ENCODE measurements at regions not wholly inside any gene's neighbourhood (a gene's known extent, or its start where the extent isn't known, plus 50 kb on each side); places are given as distances from the start of the nearest gene placed in this dataset.

- no peak for DNase-seq (ENCODE audit: low spot score)
These were observed 740.1 kb downstream of the QKI start for GRCh38 chr6:164154588-164154987.

GRCh38 chr6:164152611-164153010, 738.1 kb downstream of the QKI start:
- no peak for DNase-seq (ENCODE audit: low spot score)

GRCh38 chr6:164151161-164152120, 736.9 kb downstream of the QKI start:
- DNase-seq (ENCODE audit: low spot score): peak; percentile 56

- DNase-seq (ENCODE audit: low spot score): no peak
These were observed 735.7 kb downstream of the QKI start for GRCh38 chr6:164150232-164150631.

- no peak for DNase-seq (ENCODE audit: low spot score)
These were observed 734.3 kb downstream of the QKI start for GRCh38 chr6:164148788-164149187.

- no peak for DNase-seq (ENCODE audit: low spot score)
These were observed 729.8 kb downstream of the QKI start for GRCh38 chr6:164144316-164144715.

- no peak for DNase-seq (ENCODE audit: low spot score)
These were observed 727.8 kb downstream of the QKI start for GRCh38 chr6:164142322-164142721.

GRCh38 chr6:164135511-164136132, 721.1 kb downstream of the QKI start:
- no peak for DNase-seq (ENCODE audit: low spot score)

GRCh38 chr6:164133095-164133494, 718.6 kb downstream of the QKI start:
- DNase-seq (ENCODE audit: low spot score): no peak

- no peak for DNase-seq (ENCODE audit: low spot score)
These were observed 716.1 kb downstream of the QKI start for GRCh38 chr6:164130585-164130984.

GRCh38 chr6:164130151-164130550, 715.6 kb downstream of the QKI start:
- peak; percentile 17 for DNase-seq (ENCODE audit: low spot score)

GRCh38 chr6:164129218-164129617, 714.7 kb downstream of the QKI start:
- no peak for DNase-seq (ENCODE audit: low spot score)

GRCh38 chr6:164128101-164128500, 713.6 kb downstream of the QKI start:
- DNase-seq (ENCODE audit: low spot score): no peak

GRCh38 chr6:164124986-164125385, 710.5 kb downstream of the QKI start:
- DNase-seq (ENCODE audit: low spot score): no peak

- DNase-seq (ENCODE audit: low spot score): no peak
These were observed 710.0 kb downstream of the QKI start for GRCh38 chr6:164124473-164124872.

GRCh38 chr6:164122109-164122508, 707.6 kb downstream of the QKI start:
- no peak for DNase-seq (ENCODE audit: low spot score)

- DNase-seq (ENCODE audit: low spot score): no peak
These were observed 707.0 kb downstream of the QKI start for GRCh38 chr6:164121527-164121926.

- no peak for DNase-seq (ENCODE audit: low spot score)
These were observed 700.1 kb downstream of the QKI start for GRCh38 chr6:164114651-164115050.

GRCh38 chr6:164114051-164114450, 699.5 kb downstream of the QKI start:
- no peak for DNase-seq (ENCODE audit: low spot score)

GRCh38 chr6:164113637-164114036, 699.1 kb downstream of the QKI start:
- no peak for DNase-seq (ENCODE audit: low spot score)

- no peak for DNase-seq (ENCODE audit: low spot score)
These were observed 695.2 kb downstream of the QKI start for GRCh38 chr6:164109770-164110140.

- no peak for DNase-seq (ENCODE audit: low spot score)
These were observed 694.6 kb downstream of the QKI start for GRCh38 chr6:164108869-164109769.

Measured in COLO829 (cell line).